D721Med (cell line): ENCODE measurements at regions not wholly inside any gene's neighbourhood (a gene's known extent, or its start where the extent isn't known, plus 50 kb on each side); places are given as distances from the start of the nearest gene placed in this dataset.

Experiments used
- DNase-seq: peaks from one replicate; pipeline ENCODE4 v3.0.0; 2011; ENCODE audit warnings: low spot score; ENCODE audit not compliant: insufficient read length
- FAIRE-seq: peaks from 2 replicates; lab custom pipeline; 2011; peaks lifted over from hg19 to GRCh38; lab: Jason Lieb, UNC
- TF ChIP-seq, protein P1 (sequence below): IDR thresholded peaks from 2 replicates; pipeline ENCODE4 v1.5.1; 2012; ENCODE audit warnings: mild to moderate bottlenecking, control low read depth; ENCODE audit not compliant: insufficient read depth; ENCODE audit errors: missing control alignments

DNA sequence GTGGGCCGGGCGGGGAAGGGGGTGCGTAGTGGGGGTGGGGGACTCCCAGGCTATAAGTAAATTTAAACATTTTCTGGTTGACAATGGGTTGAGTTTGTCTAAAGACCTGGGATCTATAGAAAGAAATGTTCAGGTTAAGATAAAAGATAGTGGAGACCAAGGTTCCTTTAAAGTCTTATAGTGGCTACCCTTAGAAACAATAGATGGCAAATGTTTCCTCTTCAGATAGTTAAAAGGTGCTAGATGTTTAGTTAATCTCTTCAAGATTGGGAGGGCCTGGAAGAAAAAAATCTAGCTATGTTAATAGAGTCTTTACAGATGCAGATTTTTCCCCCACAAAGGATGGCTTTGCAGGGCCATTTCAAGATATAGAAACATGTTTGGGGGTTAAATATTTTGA lies 446.4 kb upstream of the FKBP1C start:
- TF ChIP-seq, protein P1, sequence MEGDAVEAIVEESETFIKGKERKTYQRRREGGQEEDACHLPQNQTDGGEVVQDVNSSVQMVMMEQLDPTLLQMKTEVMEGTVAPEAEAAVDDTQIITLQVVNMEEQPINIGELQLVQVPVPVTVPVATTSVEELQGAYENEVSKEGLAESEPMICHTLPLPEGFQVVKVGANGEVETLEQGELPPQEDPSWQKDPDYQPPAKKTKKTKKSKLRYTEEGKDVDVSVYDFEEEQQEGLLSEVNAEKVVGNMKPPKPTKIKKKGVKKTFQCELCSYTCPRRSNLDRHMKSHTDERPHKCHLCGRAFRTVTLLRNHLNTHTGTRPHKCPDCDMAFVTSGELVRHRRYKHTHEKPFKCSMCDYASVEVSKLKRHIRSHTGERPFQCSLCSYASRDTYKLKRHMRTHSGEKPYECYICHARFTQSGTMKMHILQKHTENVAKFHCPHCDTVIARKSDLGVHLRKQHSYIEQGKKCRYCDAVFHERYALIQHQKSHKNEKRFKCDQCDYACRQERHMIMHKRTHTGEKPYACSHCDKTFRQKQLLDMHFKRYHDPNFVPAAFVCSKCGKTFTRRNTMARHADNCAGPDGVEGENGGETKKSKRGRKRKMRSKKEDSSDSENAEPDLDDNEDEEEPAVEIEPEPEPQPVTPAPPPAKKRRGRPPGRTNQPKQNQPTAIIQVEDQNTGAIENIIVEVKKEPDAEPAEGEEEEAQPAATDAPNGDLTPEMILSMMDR, result no peak
- DNase-seq, result no peak
- no peak for FAIRE-seq

DNA sequence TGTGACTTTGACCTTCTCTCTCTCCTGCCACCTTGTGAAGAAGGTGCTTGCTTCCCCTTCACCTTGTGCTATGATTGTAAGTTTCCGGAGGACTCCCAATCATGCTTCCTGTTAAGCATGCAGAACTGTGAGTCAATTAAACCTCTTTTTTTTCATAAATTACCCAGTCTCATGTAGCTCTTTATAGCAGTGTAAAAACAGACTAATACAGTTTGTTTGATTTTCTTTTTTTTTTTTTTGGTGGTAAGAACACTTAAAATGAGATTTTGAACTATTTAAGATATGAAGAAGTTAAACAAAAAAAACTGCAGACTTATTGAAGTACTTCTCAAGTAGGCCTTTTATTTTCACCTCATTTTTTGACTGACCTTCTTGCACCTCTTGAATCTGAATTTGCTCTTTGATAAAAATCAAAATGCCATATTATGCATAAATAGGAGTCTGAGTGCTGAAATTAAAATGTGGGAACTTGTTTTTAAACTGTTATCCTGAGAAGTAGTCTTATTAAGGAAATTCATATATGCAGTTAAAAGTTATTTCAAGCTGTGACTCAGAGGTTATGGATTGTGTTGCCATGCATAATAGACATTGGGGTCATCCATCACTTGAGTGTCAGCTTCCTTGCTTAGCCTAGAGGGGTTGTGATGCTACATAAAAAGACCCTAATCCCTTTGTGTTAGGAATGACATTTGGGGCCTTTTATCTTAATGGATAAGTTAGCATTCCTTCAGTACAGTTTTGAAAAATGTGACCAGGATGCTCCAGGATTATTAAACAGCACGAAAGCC lies 447.9 kb upstream of the FKBP1C start:
- no peak for DNase-seq
- no peak for FAIRE-seq
- TF ChIP-seq, protein P1, result no peak

DNA sequence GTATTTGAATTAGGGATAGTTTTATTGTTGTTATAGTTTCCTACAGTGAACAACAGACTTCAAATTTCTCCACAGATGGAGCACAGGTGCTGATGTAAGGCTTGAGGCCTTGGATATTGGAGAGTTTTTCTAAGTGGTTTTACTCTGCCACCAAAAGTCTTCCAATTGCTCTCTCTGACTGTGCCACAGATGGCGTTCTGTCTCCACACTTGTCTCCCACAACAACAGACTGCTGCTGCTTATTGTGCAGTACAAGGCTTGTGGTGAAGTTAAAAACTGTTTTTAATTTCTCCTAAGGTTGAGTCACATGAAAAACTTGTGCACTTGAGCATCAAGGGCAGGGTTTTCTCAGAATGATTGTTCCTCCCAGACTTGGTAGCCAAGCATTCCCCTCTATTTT lies 460.9 kb upstream of the KHDRBS2 start:
- TF ChIP-seq, protein P1, result peak; percentile 15
- FAIRE-seq (no peak), DNase-seq (no peak)

DNA sequence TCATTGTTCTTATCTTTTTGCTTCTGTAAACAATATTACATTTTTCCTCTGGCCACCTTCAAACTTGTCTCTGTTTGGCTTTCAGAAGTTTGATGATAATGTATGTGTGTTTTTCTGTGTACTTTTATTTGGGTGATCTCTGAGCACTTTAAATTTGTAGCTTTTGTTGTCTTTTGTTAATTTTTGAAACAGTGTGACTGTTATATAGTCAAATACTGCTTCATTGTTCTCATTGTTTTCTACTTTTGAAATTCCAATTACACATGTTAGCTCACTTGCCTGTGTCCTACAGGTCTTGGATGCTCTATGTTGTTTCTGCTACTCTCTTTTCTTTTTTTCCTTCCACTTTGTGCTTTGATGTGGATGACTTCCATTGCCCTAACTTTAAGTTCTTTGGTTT lies 460.1 kb upstream of the KHDRBS2 start:
- DNase-seq (no peak), FAIRE-seq (no peak)
- TF ChIP-seq, protein P1, result no peak

DNA sequence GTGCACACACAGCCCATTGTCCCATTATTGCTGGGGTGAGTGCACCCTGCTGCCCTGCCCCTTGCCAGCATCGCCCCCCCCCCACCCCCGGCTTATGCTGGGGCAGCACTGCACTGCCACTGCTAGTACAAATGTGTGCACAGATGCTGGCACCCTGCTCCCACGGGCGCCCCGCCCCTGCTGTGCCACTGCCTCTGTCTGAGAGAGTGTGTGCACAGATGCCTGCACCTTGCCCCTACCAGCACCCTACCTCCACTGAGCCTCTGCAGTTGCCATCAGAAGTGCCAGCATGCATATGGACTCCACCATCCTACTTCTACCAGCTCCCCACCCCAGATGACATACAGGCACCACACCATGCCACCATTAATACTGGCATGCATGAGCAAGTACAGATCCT lies 454.6 kb upstream of the KHDRBS2 start:
- TF ChIP-seq, protein P1, result no peak
- no peak for FAIRE-seq

DNA sequence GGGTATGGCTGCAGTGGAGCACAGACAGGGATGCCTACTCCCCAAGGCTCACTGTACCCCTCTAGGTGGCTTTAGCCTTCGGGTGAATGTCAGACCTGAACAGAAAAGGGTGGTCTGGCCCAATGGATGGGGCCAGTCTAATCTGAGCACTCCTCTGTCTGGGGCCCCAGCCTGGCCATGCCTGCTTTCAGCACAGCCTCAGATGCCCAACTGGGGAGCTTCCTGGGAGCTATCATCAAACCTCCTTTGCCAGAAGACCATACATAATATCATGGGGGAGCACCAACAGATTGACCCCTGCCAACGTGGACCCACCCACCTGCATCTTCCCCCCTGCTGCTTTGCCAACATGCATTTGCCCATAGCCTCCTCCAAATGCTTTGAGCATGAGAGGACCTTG lies 454.1 kb upstream of the KHDRBS2 start:
- DNase-seq (no peak), FAIRE-seq (no peak)

More for the DNA sequence above, 454.6 kb upstream of the KHDRBS2 start:
- no peak for DNase-seq

DNA sequence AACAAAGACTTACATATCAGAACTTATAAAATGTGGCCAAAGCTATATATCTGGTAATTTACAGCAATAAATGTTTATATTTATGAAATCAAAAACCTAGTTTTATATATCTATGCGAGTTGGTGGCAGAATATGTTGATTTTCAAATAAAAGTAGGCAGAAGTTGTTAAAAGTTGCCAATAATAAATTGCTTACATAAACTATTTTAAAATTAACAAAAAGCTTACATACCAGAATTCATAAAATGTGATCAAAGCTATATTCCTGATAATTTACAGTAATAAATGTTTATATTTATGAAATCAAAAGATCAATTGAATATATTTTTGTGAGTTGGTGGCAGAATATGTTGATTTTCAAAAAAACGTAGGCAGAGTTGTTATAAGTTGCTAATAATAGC lies 451.8 kb upstream of the KHDRBS2 start:
- DNase-seq (no peak), FAIRE-seq (no peak)
- TF ChIP-seq, protein P1, result no peak

More for the DNA sequence above, 454.1 kb upstream of the KHDRBS2 start:
- TF ChIP-seq, protein P1, result no peak
